ENCODE measurements at regions not wholly inside any gene's neighbourhood (a gene's known extent, or its start where the extent isn't known, plus 50 kb on each side); places are given as distances from the start of the nearest gene placed in this dataset.

DNA sequence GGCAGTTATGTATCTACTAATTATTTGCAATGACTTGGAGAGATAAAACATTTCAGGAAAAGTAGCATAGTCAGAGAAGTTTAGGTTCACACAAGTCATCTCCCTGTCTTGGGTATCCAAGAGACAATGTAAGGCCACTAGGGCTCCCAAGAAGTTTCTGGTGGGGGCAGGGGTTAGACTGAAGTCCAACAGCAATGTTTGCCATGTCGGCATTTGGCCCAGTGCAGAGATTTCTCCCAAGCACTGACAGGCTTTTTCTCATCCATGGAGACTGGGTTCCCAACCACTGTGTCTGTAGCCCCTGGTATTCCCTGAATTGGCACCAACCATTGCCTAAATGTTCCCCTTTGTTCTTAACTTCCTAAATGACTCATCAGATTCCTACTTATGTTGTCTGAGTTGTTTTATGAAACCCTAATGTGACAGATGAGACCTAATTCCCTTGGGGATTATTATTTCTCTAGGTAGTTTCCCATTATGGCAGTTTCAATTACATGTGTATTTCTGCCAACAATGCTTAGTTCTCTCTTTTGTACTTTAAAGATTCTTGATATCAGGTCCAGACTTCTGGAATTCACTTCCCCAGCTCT, 103.6 kb upstream of the EGFLAM start:
- TF ChIP-seq ZNF426 (tag by site-specific recombination; IDR thresholded peaks at IDR 0.05) (no peak), ZSCAN23 (tag by site-specific recombination; IDR thresholded peaks at IDR 0.05) (no peak), GLIS2 (tag by site-specific recombination; IDR thresholded peaks at IDR 0.05) (no peak)
- TF ChIP-seq, protein P1, sequence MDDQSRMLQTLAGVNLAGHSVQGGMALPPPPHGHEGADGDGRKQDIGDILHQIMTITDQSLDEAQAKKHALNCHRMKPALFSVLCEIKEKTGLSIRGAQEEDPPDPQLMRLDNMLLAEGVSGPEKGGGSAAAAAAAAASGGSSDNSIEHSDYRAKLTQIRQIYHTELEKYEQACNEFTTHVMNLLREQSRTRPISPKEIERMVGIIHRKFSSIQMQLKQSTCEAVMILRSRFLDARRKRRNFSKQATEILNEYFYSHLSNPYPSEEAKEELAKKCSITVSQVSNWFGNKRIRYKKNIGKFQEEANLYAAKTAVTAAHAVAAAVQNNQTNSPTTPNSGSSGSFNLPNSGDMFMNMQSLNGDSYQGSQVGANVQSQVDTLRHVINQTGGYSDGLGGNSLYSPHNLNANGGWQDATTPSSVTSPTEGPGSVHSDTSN (CRISPR knock-in tag; IDR thresholded peaks at IDR 0.05), result no peak
- TF ChIP-seq, protein P2, sequence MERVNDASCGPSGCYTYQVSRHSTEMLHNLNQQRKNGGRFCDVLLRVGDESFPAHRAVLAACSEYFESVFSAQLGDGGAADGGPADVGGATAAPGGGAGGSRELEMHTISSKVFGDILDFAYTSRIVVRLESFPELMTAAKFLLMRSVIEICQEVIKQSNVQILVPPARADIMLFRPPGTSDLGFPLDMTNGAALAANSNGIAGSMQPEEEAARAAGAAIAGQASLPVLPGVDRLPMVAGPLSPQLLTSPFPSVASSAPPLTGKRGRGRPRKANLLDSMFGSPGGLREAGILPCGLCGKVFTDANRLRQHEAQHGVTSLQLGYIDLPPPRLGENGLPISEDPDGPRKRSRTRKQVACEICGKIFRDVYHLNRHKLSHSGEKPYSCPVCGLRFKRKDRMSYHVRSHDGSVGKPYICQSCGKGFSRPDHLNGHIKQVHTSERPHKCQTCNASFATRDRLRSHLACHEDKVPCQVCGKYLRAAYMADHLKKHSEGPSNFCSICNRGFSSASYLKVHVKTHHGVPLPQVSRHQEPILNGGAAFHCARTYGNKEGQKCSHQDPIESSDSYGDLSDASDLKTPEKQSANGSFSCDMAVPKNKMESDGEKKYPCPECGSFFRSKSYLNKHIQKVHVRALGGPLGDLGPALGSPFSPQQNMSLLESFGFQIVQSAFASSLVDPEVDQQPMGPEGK (tag by site-specific recombination; IDR thresholded peaks at IDR 0.05), result no peak
- TF ChIP-seq, protein P3, sequence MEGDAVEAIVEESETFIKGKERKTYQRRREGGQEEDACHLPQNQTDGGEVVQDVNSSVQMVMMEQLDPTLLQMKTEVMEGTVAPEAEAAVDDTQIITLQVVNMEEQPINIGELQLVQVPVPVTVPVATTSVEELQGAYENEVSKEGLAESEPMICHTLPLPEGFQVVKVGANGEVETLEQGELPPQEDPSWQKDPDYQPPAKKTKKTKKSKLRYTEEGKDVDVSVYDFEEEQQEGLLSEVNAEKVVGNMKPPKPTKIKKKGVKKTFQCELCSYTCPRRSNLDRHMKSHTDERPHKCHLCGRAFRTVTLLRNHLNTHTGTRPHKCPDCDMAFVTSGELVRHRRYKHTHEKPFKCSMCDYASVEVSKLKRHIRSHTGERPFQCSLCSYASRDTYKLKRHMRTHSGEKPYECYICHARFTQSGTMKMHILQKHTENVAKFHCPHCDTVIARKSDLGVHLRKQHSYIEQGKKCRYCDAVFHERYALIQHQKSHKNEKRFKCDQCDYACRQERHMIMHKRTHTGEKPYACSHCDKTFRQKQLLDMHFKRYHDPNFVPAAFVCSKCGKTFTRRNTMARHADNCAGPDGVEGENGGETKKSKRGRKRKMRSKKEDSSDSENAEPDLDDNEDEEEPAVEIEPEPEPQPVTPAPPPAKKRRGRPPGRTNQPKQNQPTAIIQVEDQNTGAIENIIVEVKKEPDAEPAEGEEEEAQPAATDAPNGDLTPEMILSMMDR (tag by site-specific recombination; IDR thresholded peaks at IDR 0.05), result no peak
- TF ChIP-seq, protein P4, sequence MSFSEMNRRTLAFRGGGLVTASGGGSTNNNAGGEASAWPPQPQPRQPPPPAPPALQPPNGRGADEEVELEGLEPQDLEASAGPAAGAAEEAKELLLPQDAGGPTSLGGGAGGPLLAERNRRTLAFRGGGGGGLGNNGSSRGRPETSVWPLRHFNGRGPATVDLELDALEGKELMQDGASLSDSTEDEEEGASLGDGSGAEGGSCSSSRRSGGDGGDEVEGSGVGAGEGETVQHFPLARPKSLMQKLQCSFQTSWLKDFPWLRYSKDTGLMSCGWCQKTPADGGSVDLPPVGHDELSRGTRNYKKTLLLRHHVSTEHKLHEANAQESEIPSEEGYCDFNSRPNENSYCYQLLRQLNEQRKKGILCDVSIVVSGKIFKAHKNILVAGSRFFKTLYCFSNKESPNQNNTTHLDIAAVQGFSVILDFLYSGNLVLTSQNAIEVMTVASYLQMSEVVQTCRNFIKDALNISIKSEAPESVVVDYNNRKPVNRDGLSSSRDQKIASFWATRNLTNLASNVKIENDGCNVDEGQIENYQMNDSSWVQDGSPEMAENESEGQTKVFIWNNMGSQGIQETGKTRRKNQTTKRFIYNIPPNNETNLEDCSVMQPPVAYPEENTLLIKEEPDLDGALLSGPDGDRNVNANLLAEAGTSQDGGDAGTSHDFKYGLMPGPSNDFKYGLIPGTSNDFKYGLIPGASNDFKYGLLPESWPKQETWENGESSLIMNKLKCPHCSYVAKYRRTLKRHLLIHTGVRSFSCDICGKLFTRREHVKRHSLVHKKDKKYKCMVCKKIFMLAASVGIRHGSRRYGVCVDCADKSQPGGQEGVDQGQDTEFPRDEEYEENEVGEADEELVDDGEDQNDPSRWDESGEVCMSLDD (tag by site-specific recombination; IDR thresholded peaks at IDR 0.05), result no peak
- TF ChIP-seq, protein P5, sequence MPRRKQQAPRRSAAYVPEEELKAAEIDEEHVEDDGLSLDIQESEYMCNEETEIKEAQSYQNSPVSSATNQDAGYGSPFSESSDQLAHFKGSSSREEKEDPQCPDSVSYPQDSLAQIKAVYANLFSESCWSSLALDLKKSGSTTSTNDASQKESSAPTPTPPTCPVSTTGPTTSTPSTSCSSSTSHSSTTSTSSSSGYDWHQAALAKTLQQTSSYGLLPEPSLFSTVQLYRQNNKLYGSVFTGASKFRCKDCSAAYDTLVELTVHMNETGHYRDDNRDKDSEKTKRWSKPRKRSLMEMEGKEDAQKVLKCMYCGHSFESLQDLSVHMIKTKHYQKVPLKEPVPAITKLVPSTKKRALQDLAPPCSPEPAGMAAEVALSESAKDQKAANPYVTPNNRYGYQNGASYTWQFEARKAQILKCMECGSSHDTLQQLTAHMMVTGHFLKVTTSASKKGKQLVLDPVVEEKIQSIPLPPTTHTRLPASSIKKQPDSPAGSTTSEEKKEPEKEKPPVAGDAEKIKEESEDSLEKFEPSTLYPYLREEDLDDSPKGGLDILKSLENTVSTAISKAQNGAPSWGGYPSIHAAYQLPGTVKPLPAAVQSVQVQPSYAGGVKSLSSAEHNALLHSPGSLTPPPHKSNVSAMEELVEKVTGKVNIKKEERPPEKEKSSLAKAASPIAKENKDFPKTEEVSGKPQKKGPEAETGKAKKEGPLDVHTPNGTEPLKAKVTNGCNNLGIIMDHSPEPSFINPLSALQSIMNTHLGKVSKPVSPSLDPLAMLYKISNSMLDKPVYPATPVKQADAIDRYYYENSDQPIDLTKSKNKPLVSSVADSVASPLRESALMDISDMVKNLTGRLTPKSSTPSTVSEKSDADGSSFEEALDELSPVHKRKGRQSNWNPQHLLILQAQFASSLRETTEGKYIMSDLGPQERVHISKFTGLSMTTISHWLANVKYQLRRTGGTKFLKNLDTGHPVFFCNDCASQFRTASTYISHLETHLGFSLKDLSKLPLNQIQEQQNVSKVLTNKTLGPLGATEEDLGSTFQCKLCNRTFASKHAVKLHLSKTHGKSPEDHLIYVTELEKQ (tag by site-specific recombination; IDR thresholded peaks at IDR 0.05; ENCODE audit: borderline replicate concordance), result no peak

All from HEK293 (cell line).